Vagina (tissue), 2 donors: ENCODE measurements at regions not wholly inside any gene's neighbourhood (a gene's known extent, or its start where the extent isn't known, plus 50 kb on each side); places are given as distances from the start of the nearest gene placed in this dataset.

ENCODE experiments used
- CTCF ChIP-seq, 3 experiments: fragments of 450-650 bp in 2 of 3; fragments of 200-600 bp in 1 of 3; sonication (generic) in 1 of 3; IDR thresholded peaks; one replicate each; pipeline ENCODE4 v1.5.1; 2017 to 2019; ENCODE audit warnings: antibody characterized with exemption in 3 of 3, mild to moderate bottlenecking in 2 of 3, moderate library complexity in 2 of 3
- POLR2A ChIP-seq, 2 donors: fragments of 450-650 bp; IDR thresholded peaks; one replicate each; pipeline ENCODE4 v1.6.1; 2017; ENCODE audit warnings: antibody characterized with exemption in 2 of 2, mild to moderate bottlenecking in 2 of 2, moderate library complexity in 2 of 2

- no peak for TF ChIP-seq POLR2A (IDR thresholded peaks at IDR 0.05)
- no peak for TF ChIP-seq CTCF (IDR thresholded peaks at IDR 0.05)
Observed at GRCh38 chr6:53432318-53433161, 83.8 kb upstream of the ELOVL5 start.
